Psoas muscle (tissue), 7 donors: ENCODE measurements at regions not wholly inside any gene's neighbourhood (a gene's known extent, or its start where the extent isn't known, plus 50 kb on each side); places are given as distances from the start of the nearest gene placed in this dataset.

ENCODE experiments used
- ATAC-seq, 4 donors: fragments of 200-7000 bp; cut with Tn5 transposase; one replicate each; pipeline ENCODE4 v1.9.1; 2020; ENCODE audit warnings: moderate library complexity in 3 of 4, mild to moderate bottlenecking in 2 of 4
- DNase-seq, 2 donors: peaks; one replicate each; pipeline ENCODE4 v3.0.0-alpha.2; 2020
- H3K27ac ChIP-seq: fragments of 200-600 bp; one replicate; pipeline ENCODE4 v1.8.0; 2022
- H3K27me3 ChIP-seq, 3 donors: fragments of 200-600 bp in 1 of 3; one replicate each; pipeline versions ENCODE4 v1.6.1 to v1.8.0; 2013 to 2022; ENCODE audit warnings: low read length in 2 of 3, mild to moderate bottlenecking in 2 of 3, moderate library complexity in 1 of 3; ENCODE audit not compliant: insufficient read depth in 3 of 3
- H3K36me3 ChIP-seq, 2 donors: fragments of 200-600 bp in 1 of 2; one replicate each; pipeline versions ENCODE4 v1.6.1 to v1.8.0; 2013 to 2022; ENCODE audit warnings: low read depth in 1 of 2, mild to moderate bottlenecking in 1 of 2, moderate library complexity in 1 of 2; ENCODE audit not compliant: insufficient read depth in 1 of 2
- H3K4me1 ChIP-seq: fragments of 200-600 bp; one replicate; pipeline ENCODE4 v1.8.0; 2022
- H3K4me3 ChIP-seq: fragments of 200-600 bp; one replicate; pipeline ENCODE4 v1.8.0; 2022; ENCODE audit warnings: mild to moderate bottlenecking
- H3K9me3 ChIP-seq: fragments of 200-600 bp; one replicate; pipeline ENCODE4 v1.8.0; 2022
- CTCF ChIP-seq: fragments of 200-600 bp; IDR thresholded peaks from one replicate; pipeline ENCODE4 v1.8.0; 2022; ENCODE audit warnings: antibody characterized with exemption
- WGBS, 3 donors: extraction: QIAGEN DNeasy Blood & Tissue Kit; methylation state at CpG; one replicate each; pipeline versions ENCODE4 v1.1.6 to v1.1.7; 2013; 5-methylcytosine and 5-hydroxymethylcytosine counted together
- intact Hi-C, 2 donors: fragments of 100-400 bp; cut with DNase I; formaldehyde crosslinking; loops; one replicate each; pipeline versions ENCODE4 v1.11.0 to v1.14.2; 2022
- donor health status: healthy with polysubstance abuse.
- donor health status: DM: no; HTN: no; CAD: no; lungs with moderate emphysema.
- donor health status: Bipolar disorder and iron deficiency.
- donor health status: healthy.
- donor health status: DM: yes; HTN: yes; CAD: no.
- donor health status: DM: no; HTN: no; CAD: no.
- donor health status: DM: yes; HTN: yes; CAD: no.

GRCh38 chr7:92939666-92940360 is 103.4 kb upstream of the CDK6 start:
- WGBS, 3 donors: 64 to 93% (median 75%) methylated on average over 3 of the region's 3 CpGs
- no peak for TF ChIP-seq CTCF
- intact Hi-C loops: no loop called here
- no peaks in the 10 kb centered on the region for H3K36me3 ChIP-seq
- no peak overlapping the region for H3K27ac ChIP-seq
- no peaks in the 10 kb centered on the region for H3K4me1 ChIP-seq
- no peaks in the 10 kb centered on the region for H3K9me3 ChIP-seq
- no peak overlapping the region for H3K4me3 ChIP-seq
- ATAC-seq: no peak
- DNase-seq: no peak
- H3K27me3 ChIP-seq: no peaks in the 10 kb centered on the region

- DNase-seq: no peak
- no peak for ATAC-seq
- no peaks in the 10 kb centered on the region for H3K9me3 ChIP-seq
- no peak overlapping the region for H3K4me3 ChIP-seq
- intact Hi-C loops: no loop called here
- 54 to 73% (median 61%) methylated on average over 1 of the region's 1 CpG for WGBS, 3 donors
- H3K27ac ChIP-seq: no peak overlapping the region
- no peak for TF ChIP-seq CTCF
- no peaks in the 10 kb centered on the region for H3K4me1 ChIP-seq
- H3K27me3 ChIP-seq: no peaks in the 10 kb centered on the region
- no peaks in the 10 kb centered on the region for H3K36me3 ChIP-seq
Observed at GRCh38 chr7:92934096-92934495, 97.7 kb upstream of the CDK6 start.

- no peaks in the 10 kb centered on the region for H3K4me1 ChIP-seq
- no peaks in the 10 kb centered on the region for H3K27me3 ChIP-seq
- WGBS, 3 donors: 63 to 68% (median 67%) methylated on average over 8 of the region's 8 CpGs
- no peak for TF ChIP-seq CTCF
- DNase-seq: no peak
- no peak overlapping the region for H3K27ac ChIP-seq
- H3K4me3 ChIP-seq: no peak overlapping the region
- no peak for ATAC-seq
- intact Hi-C loops: no loop called here
- no peaks in the 10 kb centered on the region for H3K9me3 ChIP-seq
- no peaks in the 10 kb centered on the region for H3K36me3 ChIP-seq
Observed at GRCh38 chr7:92932450-92932849, 96.1 kb upstream of the CDK6 start.

- Histone ChIP-seq H3K36me3 (no peaks in the 10 kb centered on the region), H3K27me3 (no peaks in the 10 kb centered on the region), H3K4me3 (no peak overlapping the region), H3K27ac (no peak overlapping the region), H3K4me1 (no peaks in the 10 kb centered on the region), H3K9me3 (no peaks in the 10 kb centered on the region)
- WGBS, 3 donors: 73 to 91% (median 75%) methylated on average over 1 of the region's 1 CpG
- ATAC-seq (no peak), DNase-seq (no peak)
- intact Hi-C loops: no loop called here
- no peak for TF ChIP-seq CTCF
Observed at GRCh38 chr7:92930404-92930803, 94.0 kb upstream of the CDK6 start.

- 85 to 93% (median 88%) methylated on average over 8 of the region's 8 CpGs for WGBS, 3 donors
- Histone ChIP-seq H3K27ac (no peak overlapping the region), H3K27me3 (no peaks in the 10 kb centered on the region), H3K9me3 (no peaks in the 10 kb centered on the region), H3K4me1 (no peaks in the 10 kb centered on the region), H3K4me3 (no peak overlapping the region), H3K36me3 (no peaks in the 10 kb centered on the region)
- DNase-seq (no peak), ATAC-seq (no peak)
- no peak for TF ChIP-seq CTCF
- intact Hi-C loops: no loop called here
Observed at GRCh38 chr7:92926697-92927044, 90.3 kb upstream of the CDK6 start.
